ENCODE measurements at regions not wholly inside any gene's neighbourhood (a gene's known extent, or its start where the extent isn't known, plus 50 kb on each side); places are given as distances from the start of the nearest gene placed in this dataset.
A peak's percentile ranks its signal among the peaks of the same experiment; 100 is the strongest.

DNA sequence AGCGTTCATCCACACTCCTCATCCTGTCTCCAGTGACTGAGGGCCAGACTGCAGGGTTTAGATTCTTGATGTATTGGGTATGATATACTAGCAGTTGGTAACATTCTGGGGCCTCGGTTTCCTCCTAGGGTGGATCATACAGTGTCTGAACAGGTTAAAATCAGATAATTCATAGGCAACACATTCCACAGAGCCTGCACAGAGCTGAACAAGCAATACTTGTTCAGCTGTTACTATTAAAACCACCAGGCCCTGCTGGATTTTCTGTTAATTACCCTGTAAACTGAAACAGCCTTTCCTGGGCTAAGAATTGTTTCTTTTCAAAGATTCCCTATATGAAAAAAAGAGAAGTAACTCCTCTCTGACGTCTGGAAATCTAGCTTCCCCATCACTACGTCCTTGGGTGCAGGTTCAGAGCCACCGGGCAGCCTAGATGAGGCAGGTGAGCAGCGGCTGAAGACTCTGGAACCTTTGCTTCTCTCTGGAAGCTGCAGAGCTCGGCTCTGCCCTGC is 1313.5 kb upstream of the WWC1 start:
- DNase-seq, result no peak

DNA sequence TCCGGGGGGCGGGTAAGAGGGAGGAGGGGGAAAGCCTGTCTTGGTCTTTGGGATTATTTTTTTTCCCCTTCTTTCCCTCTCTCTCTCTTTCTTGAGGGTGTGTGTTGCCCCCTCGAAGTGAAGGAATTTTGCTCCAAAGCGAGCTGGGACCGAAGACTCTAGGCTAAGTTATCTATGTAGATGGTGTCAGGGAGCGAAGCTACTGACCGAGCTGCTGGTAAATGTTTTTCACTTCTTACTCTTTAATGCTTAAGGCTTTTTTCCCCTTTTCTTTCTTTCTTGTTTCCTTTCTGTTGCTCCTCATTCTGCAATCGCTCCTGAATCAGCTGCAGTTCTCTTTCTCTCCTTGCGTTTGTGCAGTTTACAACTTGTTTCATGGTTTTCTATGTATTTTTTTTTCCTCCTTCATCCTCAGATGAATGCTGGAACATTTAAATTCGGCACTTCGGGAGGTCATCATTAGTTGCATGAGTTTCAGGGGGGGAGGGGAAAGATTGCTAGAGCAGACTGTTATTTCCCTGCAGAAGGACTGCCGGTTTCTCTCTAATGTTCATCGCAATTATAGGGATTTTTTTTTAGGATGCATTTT is 1312.0 kb upstream of the WWC1 start:
- DNase-seq, result no peak

DNA sequence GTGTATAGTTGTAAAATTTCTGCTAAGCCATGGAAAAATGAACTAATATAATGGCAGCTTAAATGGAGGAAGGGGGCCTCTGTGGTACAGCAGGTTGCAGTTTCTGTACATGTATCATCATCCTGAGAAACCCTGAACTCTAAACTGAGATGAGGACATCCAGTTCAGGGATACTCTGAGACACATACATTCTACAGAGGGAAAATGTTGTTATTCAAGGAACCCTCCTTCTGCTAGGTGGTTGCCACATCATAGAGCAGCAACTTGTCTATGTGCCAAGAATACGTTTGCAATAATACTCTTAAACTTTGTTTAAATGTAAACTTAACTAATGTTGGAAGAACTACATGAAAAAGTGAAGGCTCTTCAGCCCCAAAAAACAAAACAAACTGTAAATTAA is 1310.8 kb upstream of the WWC1 start:
- no peak for DNase-seq

DNA sequence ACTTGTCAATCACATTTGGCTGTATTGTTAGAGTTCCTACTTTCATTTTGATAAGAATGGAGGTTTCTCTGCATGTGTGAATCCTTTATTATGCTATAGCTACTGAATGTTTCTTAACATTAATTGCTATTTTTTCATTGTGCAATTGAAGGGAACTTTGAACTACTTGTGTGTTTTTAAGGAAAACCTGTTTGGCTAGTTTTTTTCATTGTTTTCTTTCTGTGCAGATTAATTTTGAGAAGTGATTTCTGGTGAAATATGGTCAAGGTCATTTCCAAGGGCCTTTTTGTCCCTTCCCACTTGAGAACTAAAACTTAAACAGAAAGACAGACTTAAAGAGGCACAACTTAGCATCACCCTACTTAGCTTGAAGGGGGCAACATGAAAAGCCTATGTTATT is 1309.2 kb upstream of the WWC1 start:
- DNase-seq, result no peak

DNA sequence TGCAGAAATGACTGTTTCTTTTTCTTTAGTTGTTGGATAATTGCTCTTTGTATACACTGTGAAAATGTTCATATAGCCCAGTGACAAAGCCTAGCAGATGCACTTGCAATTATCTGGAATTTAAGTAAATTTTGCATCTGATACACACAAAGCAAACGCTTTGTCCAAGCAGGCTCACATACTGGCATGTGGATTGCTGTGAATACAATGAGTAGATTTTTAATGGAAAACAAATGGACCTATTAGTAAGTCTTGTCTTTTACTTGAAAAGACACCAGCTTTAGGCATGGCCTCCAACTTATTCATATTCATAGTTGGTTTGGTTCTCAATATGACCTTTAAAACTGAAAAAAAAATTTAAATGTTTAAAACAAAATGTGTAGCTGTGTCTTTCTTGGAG is 1299.8 kb upstream of the WWC1 start:
- no peak for DNase-seq

DNA sequence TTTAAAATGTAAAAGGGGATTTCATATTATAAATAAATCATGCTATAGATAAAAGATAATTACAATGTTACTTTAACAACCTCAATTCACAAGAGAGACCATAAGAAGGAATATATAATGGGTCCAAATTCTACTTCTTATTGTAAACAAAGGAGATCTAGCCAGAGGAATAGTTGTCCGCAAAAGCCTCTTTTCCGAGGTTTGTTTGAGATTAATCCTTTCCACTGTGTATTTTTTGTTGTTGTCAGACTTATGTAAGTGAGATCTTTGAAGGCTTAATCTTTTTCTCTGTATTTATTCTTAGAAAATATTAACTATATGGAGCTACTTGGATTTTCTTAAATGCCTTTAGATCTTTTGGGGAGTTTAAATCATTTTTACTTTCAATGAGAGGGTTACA is 1299.3 kb upstream of the WWC1 start:
- DNase-seq, result no peak

DNA sequence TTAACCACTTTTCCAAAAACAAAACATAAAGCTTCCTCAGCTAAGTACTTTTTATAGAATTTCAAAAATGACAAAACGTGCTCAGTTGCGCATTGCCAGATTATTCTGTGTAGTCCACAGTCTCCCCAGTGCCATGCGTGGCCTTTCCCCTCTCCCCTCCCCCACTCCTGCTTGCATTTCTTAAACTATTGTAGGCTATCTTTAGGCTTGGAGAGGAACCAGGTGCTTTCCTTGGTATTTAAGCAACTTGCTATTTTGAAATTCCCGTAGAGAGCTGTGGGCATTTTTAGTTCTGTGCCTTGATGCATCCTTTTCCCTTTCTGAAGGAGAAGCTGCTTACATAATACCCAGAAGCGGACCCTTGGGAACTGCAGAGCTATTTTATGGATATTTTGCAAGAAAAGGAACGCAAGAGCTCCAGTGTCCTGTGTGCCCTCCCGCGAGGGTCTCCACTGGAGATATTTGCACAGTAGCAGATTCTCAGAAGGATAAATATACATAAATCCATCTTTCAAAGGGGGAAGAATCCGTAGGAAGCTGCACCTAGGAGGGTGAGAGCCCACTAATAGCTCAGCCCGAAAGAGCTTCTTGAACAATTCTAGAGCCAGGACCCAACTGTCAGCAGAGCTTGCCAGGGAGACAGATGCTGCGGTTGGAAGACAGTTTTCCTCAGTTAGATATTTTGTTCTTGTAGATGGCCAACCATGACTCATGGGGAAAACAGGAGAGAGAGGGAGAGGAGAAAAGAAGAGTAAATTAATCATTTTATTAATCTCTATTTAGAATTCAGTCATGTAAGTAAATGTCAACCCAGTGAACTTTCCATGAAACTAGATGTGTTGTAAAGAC is 1298.3 kb upstream of the WWC1 start:
- peak; percentile 43 for DNase-seq

DNA sequence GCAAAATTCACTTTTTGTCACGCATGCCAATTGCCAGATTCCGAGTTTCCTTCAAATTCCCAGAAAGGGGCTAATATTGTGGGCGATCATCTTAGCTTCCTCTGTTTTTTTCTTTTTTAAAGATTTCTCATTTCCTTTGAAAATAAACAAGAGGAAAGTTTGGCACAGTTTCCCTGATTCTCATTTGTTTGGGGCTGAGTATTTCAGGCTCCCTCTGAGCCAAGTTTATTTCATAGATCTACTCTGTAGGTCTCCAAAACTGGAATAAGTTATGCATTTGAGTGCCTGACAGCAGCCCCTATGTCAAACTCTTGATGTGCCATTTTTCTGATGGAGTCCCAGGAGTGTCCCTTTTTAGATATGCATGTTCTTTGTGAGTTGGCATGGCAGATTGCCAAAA is 1297.2 kb upstream of the WWC1 start:
- DNase-seq, result no peak

DNA sequence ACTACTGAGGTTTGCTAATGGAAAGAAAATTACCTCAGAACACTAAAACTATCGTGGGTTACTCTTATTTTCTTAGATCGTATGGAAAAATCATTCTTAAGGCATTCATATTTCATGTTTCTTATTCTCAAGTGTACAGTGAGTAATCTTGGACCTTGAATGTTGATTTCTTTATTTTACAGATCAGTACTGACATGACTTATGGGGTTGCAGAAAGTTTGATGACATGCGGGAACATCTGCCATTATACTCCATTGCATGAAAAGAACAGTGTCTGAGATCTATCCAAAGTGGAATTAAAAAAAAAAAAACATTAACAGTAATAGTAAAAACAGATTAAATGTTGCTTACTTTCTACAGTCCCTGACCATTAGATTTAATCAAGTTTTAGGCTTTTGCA is 1290.2 kb upstream of the WWC1 start:
- peak; percentile 13 for DNase-seq

DNA sequence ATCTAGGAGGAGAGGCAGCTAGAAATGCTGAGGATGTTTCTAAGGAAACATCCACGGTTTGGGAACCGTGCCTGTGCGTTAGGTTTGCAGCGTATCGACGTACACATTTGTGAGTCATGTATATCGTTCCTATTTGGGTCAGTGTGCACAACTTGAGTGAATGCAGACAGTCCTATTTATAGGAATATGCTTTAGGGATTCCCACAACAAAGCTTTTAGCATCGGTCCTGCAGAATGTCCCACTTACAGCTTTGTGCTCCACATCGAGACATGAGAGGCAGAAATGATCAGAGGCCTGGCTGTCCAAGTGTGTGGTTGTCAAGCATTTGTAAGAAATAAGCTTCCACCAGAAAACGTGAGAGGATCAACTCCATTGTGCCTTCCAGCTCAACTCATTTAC is 1282.7 kb upstream of the WWC1 start:
- DNase-seq, result no peak

DNA sequence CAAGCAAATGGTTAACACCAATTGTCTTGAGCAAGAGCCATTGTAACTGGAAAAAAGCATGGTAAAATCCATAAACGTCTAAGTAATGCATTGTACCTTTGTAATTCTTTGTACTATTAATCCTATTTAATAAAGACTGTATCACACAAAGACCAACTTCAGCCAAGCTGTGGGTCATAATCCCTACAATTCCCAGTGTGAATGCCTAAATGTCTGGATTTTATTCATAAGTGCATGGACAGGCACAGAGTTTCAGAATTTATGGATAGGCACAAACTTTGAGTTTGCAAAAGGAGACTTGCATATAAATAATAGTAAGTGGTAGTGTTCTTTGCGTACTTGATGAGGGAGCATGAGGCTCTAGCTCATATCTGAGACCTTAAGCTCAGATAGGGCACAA is 1280.2 kb upstream of the WWC1 start:
- no peak for DNase-seq

DNA sequence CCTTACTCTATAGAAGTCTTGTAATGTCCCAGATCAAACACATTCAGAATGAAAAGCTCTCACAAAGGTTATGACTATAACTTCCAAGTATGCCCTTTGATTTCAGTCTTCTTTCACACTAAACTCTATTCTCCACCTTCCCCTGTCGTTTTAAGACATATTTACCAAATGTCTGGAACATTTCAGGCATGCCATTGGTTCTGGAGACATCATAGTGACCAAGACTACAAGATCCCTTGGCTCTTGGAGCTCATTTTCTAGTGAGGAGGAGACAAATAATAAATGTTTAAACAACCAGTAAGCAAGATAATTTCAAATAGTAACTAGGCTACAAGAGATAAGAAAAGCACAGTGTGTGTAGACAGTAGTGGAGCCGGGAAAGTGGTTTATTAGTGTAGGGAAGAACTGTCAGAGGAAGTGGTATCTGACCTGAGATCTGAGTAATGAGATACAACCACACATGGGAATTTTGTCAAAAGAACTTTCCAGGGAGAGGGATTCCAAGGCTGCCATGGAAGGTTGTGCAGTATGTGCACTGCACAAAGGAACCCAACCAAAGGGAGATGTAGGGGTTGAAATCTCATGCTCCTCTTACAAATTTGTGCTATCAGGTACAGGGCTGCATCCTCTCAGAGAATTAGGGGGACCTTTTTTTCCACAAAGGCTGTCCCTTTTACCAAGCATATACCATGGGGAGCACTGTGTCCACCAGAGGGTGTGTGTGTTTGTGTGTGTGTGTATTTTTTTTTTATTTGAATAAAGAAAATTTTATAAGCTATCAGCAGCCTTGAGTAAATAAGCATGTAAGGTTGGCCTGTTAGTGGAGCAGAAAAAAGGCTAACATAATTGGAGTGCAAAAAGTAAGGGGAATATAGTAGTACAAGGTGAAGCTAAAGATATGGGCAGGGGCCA is 1279.1 kb upstream of the WWC1 start:
- peak; percentile 45 for DNase-seq

DNA sequence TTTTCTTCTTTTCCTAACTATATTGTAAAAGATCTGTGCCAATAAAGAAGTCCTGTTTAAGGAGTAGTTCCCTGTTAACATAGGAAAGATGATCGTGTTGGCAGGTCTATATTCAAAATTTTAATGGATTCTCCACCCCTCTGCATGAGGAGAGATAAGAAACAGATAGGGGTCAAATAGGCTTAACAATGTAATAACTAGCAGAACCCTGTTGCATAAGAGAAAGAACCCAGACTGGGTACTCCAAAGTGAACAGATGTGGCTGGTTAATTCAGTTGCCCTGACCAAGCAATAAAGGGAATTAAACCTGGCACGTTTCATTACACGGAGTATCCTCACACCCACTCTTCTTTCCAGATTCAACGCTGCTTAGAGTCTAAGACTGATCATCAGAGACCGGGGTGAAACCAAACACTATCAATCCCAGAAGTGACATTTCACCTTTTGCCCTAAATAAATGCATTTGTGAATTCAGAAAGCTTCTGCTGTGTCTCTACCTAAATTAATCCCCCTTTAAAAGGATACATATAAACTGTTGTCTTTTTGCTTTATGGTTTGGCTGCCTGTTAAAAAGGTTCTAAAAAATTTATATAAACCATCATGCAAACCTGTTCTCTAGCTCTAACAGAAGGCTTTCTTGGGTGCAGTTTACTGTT is 1276.9 kb upstream of the WWC1 start:
- no peak for DNase-seq

DNA sequence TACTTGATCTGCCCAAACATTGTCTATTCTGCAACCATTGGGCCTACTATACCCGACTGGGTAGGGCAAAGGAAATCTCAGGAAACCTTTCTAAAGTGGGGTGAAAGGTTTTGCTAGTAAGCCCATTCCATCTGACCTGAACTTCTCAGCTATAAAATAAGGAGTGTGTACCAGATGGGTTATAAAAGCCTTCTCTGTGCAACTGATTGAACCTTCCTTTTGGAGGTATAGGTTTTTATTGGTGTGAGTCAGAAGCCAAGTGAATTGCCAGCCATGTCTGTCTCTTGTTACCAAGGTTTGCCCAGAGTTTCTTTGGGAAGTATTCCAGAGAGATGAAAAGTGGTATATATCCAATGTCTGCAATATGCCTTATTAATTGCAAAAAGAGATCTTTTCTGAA is 1271.0 kb upstream of the WWC1 start:
- DNase-seq, result no peak

DNA sequence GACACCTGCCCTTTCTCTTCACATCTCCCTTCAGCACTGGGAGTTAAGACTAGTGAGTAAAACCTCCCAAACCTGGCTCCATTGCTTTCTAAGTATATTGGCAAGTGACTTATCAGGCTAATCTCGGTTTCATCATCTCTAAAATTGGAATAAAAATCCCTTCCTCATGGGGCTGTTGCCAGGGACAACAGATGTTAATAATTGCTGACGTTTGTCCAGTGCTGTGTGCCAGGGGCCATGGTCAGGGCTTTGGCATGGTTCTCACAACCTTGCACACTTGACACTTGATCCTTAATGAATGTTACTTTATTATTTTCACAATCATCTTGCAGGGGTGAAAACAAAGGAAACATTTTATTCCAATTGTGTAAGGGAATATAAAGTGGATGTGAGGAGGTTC is 1262.0 kb upstream of the WWC1 start:
- DNase-seq, result no peak

DNA sequence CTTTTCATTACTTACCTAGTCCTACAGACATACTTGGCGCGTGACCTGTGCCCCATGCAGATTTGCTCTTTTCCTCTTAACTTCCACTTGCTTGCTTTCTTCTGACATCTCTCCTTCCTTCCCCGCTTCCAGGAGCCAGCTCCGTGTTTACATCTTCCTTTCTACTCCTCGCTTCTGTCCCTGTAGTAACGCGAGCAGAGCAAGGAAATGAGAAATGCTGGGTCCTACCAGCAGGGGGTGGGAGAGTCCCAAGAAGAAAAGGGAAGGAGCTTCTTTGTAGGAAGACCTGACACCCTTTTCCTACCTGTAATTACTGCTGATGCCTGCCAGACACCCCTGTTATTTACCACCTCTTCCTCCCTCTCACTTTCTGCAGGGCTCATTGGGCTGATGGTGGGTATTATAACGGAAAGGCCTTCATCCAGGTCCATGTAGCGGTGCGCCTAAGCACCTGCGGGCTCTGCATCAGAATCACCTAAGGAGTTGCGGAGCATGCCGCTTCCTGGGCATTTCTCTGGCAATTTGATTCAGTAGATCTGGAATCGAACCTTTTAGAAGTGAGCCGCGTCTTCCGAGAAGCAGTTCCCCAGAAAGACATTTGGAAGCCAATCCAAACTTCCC is 1260.8 kb upstream of the WWC1 start:
- DNase-seq, result peak; percentile 8

DNA sequence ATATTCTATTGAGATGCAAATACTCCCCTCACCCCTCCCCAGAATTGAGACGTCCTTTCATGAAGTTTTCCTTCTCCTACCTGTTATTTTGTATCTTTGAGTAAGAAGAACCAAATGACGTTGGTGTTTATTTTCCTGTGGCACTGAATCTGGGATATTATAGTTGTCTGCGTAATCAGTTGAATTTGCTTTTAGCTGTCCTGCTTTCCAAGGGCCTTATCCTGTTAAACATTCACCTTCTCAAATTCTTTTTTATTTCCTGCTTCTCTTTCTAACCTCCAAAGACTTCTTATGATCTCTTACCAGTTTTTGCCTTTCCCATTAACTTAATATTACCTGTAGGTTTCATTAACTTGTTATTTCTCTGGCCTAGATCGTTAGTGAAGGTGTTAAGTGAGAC is 1254.9 kb upstream of the WWC1 start:
- DNase-seq, result no peak

DNA sequence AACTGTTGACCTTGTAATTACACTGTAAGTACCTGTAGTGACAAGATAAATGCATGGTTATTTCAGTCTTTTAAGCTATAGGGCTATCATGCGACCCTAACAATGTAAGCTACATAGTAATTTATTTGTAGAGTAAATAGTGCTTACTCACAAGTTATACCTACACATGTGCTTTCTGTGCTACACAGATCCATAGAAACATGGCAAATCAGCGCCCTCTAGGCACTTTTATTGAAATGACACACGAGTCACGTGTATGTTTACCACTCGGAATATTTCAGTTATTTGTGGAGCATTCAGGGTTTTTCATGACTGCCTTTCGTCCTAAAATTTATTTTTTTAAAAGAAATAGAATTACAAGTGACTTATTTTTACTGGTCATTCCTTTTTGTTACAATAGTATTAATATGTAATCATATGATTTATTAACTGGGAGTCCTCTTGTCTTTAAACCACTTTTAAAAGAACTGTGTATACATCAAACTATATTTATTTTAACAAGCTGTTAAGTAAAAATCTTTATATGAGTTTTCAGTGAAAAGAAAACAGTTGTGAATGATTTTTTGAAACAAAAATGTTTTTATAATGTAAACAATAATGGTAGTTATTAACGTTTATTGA is 1242.3 kb upstream of the WWC1 start:
- DNase-seq, result peak; percentile 59

DNA sequence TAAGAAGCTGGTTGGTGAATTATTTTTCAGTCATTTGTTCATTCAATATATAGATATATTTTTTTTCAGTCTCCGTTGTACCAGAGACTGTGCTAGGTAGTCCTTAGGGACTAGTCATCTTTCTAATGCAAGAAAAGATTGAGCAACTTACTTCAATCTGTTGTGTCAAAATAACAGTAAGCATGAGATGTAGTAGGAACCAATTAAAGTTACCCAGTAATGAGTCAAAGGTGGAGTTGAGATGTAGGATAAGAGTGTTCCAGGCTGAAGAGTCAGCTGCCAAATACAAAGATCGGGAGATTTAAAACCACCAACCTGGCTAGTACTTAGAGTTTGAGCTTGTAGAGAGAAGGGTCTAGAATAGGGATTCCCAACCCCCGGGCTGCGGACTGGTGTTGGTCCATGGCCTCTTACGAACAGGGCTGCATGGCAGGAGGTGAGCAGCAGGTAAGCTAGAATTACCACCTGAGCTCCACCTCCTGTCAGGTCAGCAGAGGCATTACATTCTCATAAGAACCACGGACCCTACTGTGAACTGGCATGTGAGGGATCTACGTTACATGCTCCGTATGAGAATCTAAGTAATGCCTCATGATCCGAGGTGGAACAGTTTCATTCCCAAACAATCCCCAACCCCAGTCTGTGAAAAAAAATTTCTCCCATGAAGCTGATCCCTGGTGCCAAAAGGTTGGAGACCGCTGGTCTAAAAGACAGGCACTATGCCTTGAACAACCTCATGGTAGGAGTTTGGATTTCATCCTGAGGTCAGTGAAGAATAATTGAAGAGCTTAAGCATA is 1241.5 kb upstream of the WWC1 start:
- DNase-seq, result no peak

DNA sequence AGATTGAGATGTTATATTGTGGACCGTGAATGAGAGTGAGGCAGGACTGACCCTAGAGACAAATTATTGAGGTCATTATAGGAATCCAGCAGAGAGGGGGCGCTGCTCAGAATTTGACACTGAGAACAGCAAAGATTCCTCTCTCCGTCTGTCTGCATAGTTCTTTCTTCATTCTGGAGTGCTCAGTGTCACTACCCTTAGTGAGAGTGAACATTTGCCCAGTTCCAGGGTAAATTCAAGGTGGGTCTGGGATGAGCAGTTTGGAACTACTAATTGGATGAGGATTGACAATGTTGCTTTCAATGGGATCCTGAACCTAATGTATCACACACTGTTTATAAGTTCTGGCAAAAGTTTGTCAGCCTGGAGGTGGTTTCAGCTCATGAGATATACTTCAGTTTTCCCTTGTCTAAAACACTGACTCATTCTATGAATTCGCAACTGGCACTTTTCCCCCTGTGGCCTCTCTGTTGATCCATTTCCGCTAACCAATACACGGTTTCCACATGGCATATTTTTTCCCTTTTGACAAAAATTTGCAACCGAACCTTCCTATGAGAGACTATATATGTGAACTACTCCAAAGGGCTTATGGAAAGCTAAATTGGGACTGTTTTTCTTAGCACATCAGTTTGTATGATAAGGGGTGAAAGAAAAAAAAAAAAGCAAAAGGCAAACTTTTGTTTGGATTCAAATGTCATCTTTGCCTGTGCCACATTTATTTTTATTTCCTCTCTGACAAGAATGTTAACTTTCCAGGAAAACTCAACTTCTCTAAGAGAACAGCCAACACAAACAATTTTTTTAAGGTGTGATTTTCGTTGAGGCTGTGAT is 1240.7 kb upstream of the WWC1 start:
- peak; percentile 25 for DNase-seq
